HepG2 (cell line): ENCODE measurements at regions not wholly inside any gene's neighbourhood (a gene's known extent, or its start where the extent isn't known, plus 50 kb on each side); places are given as distances from the start of the nearest gene placed in this dataset.

ENCODE experiments used
- ARID3A ChIP-seq: IDR thresholded peaks from 2 replicates; pipeline ENCODE4 v1.6.1; 2012; ENCODE audit warnings: low read depth, low read length, improper control_type of control experiment
- ARID5B ChIP-seq: IDR thresholded peaks from 2 replicates; pipeline ENCODE4 v1.4.0; 2020; ENCODE audit warnings: mild to moderate bottlenecking, missing genetic modification reagents
- ATF4 ChIP-seq, 2 experiments: fragments of 450-650 bp in 1 of 2; sonication (generic) in 1 of 2; formaldehyde crosslinking; IDR thresholded peaks; 2 replicates each; pipeline versions ENCODE4 v1.5.0 to v1.8.0; 2020 to 2022; ENCODE audit warnings: mild to moderate bottlenecking in 1 of 2, missing genetic modification reagents in 1 of 2
- CEBPB ChIP-seq: IDR thresholded peaks from 2 replicates; pipeline ENCODE4 v1.6.1; 2011; ENCODE audit warnings: low read depth, low read length, improper control_type of control experiment, borderline replicate concordance
- CEBPG ChIP-seq: IDR thresholded peaks from 2 replicates; pipeline ENCODE4 v1.6.1; 2016
- EP300 ChIP-seq, 3 experiments: sonication (generic) in 1 of 3; formaldehyde crosslinking in 1 of 3; IDR thresholded peaks; 2 replicates each; pipeline versions ENCODE4 v1.5.1 to v1.6.1; 2011 to 2020; ENCODE audit warnings: low read depth in 2 of 3, low read length in 2 of 3, borderline replicate concordance in 1 of 3, improper control_type of control experiment in 1 of 3, mild to moderate bottlenecking in 1 of 3, missing genetic modification reagents in 1 of 3, moderate library complexity in 1 of 3
- FOSL2 ChIP-seq: sonication (generic); formaldehyde crosslinking; IDR thresholded peaks from 2 replicates; pipeline ENCODE4 v1.4.0; 2020; ENCODE audit warnings: missing genetic modification reagents
- FOXK1 ChIP-seq: sonication (generic); formaldehyde crosslinking; IDR thresholded peaks from 2 replicates; pipeline ENCODE4 v1.4.0; 2020; ENCODE audit warnings: low read depth, missing genetic modification reagents, borderline replicate concordance
- FOXP1 ChIP-seq, 2 experiments: fragments of 450-650 bp in 1 of 2; IDR thresholded peaks; 2 replicates each; pipeline ENCODE4 v1.6.1; 2017 to 2018; ENCODE audit warnings: antibody characterized with exemption in 1 of 2
- MIER3 ChIP-seq: IDR thresholded peaks from 2 replicates; pipeline ENCODE4 v1.6.1; 2016; ENCODE audit warnings: missing compliant biosample characterization, borderline replicate concordance
- MYC ChIP-seq: sonication (generic); formaldehyde crosslinking; IDR thresholded peaks from 2 replicates; pipeline ENCODE4 v1.9.0; 2021; ENCODE audit warnings: missing genetic modification reagents, borderline replicate concordance
- NR2F1 ChIP-seq, 2 experiments: fragments of 450-650 bp in 1 of 2; formaldehyde crosslinking in 1 of 2; IDR thresholded peaks; 2 replicates each; pipeline versions ENCODE4 v1.5.0 to v1.6.1; 2016 to 2020; ENCODE audit warnings: mild to moderate bottlenecking in 1 of 2, missing compliant biosample characterization in 1 of 2, missing genetic modification reagents in 1 of 2, moderate library complexity in 1 of 2
- RARA ChIP-seq: IDR thresholded peaks from 2 replicates; pipeline ENCODE4 v1.6.1; 2016; ENCODE audit warnings: missing genetic modification reagents, missing compliant biosample characterization
- THAP11 ChIP-seq: IDR thresholded peaks from 2 replicates; pipeline ENCODE4 v1.6.1; 2016; ENCODE audit warnings: missing biosample characterization, missing genetic modification reagents
- TRIM24 ChIP-seq: sonication (generic); formaldehyde crosslinking; IDR thresholded peaks from 2 replicates; pipeline ENCODE4 v1.8.0; 2022; ENCODE audit warnings: mild to moderate bottlenecking, missing genetic modification reagents
- ZBTB3 ChIP-seq: sonication (generic); formaldehyde crosslinking; IDR thresholded peaks from 2 replicates; pipeline ENCODE4 v1.4.0; 2020; ENCODE audit warnings: low read depth, mild to moderate bottlenecking, moderate library complexity, missing genetic modification reagents, borderline replicate concordance
- ZBTB33 ChIP-seq: sonication (generic); formaldehyde crosslinking; IDR thresholded peaks from 2 replicates; pipeline ENCODE4 v1.4.0; 2020; ENCODE audit warnings: missing genetic modification reagents
- ZNF264 ChIP-seq: sonication (generic); formaldehyde crosslinking; IDR thresholded peaks from 2 replicates; pipeline ENCODE4 v1.4.0; 2020; ENCODE audit warnings: missing genetic modification reagents
- ZNF3 ChIP-seq: IDR thresholded peaks from 2 replicates; pipeline ENCODE4 v1.7.0; 2017; ENCODE audit warnings: inconsistent platforms
- ZNF644 ChIP-seq: IDR thresholded peaks from 2 replicates; pipeline ENCODE4 v1.6.1; 2016; ENCODE audit warnings: low read depth

- TF ChIP-seq ARID5B (CRISPR knock-in tag), result peak; percentile 28; the same call in 1 of the 2 replicates
- TF ChIP-seq CEBPG (CRISPR knock-in tag), result peak; percentile 70; the same call in 1 of the 2 replicates
- TF ChIP-seq ZNF264 (CRISPR knock-in tag), result no peak
- TF ChIP-seq FOXP1 (IDR thresholded peaks at IDR 0.05), result peak; percentile 48; the same call in 1 of the 2 replicates
- TF ChIP-seq FOXP1 (CRISPR knock-in tag; IDR thresholded peaks at IDR 0.05), result peak; percentile 75
- TF ChIP-seq ZBTB3, result no peak
- peak; percentile 71 for TF ChIP-seq RARA (CRISPR knock-in tag)
- peak in 1 of 2 experiments; percentile 60; a peak in 3 of 4 replicates for TF ChIP-seq NR2F1 (CRISPR knock-in tag; IDR thresholded peaks at IDR 0.05)
- peak; percentile 51; the same call in 1 of the 2 replicates for TF ChIP-seq FOXK1 (CRISPR knock-in tag)
- TF ChIP-seq CEBPB, result peak; percentile 95
- TF ChIP-seq EP300 (IDR thresholded peaks at IDR 0.05; ENCODE audit: low read depth in 2 of 2, low read length in 2 of 2), result peak in 1 of 2 experiments; percentile 80; a peak in 1 of 4 replicates
- TF ChIP-seq EP300 (CRISPR knock-in tag; IDR thresholded peaks at IDR 0.05; ENCODE audit: borderline replicate concordance), result no peak
- peak in 1 of 2 experiments; percentile 98; a peak in 2 of 4 replicates for TF ChIP-seq ATF4 (CRISPR knock-in tag; IDR thresholded peaks at IDR 0.05)
- peak; percentile 75 for TF ChIP-seq ARID3A
- peak; percentile 85; the same call in 1 of the 2 replicates for TF ChIP-seq ZBTB33 (CRISPR knock-in tag)
- TF ChIP-seq ZNF644, result peak; percentile 48; the same call in 1 of the 2 replicates
- TF ChIP-seq ZNF3 (CRISPR knock-in tag), result 0 out of 2 replicates have a peak, but pooled peaks have one; percentile 25
- TF ChIP-seq FOSL2 (CRISPR knock-in tag), result peak; percentile 92
- TF ChIP-seq THAP11 (CRISPR knock-in tag), result 0 out of 2 replicates have a peak, but pooled peaks have one; percentile 20
- TF ChIP-seq MYC (CRISPR knock-in tag), result no peak
- TF ChIP-seq TRIM24 (CRISPR knock-in tag), result 0 out of 2 replicates have a peak, but pooled peaks have one; percentile 43
- TF ChIP-seq MIER3 (CRISPR knock-in tag), result 0 out of 2 replicates have a peak, but pooled peaks have one; percentile 38
These were observed 583.8 kb upstream of the GJE1 start (continued) for GRCh38 chr6:141548966-141549365.
